ENCODE measurements at regions not wholly inside any gene's neighbourhood (a gene's known extent, or its start where the extent isn't known, plus 50 kb on each side); places are given as distances from the start of the nearest gene placed in this dataset.

DNA sequence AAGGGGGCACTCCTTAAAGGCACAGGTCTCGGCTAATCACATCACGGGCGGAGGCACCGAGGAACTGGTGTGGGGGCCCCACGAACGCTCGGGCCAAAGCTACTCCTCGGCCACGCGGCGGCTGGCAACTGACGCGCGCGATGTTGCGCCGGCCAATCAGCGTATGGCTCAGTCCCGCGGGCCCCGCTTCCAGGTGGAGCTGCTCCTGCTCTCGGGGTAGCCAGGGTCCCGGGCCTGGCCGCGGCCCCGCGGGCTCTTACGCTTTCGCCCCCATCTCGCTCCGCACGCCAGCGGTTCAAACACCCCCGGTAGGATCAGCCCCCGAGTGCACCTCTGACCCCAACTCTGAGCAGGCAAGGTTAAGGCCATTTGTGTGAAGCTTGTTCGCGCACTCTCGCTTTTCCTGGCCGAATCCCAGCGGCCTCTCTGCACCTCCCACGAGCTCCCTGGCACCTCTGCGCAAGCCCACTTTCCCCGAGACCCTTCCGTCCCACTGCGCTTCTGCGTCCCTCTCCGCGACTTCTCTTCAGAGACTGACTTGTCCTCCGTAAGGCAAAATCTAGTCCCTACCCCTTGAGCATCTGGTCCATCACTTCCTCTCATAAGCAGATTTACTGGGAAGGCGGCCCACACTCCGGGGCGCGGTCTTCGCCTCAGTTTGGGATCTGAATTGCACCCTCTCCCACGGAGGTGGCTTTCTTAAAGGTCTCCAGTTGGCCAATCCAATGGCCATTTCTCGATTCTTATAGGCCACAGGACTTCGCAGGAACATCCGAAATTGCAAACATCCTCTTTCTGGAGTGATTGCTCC, 200.9 kb upstream of the TBX20 start:
- TF ChIP-seq, protein P1, sequence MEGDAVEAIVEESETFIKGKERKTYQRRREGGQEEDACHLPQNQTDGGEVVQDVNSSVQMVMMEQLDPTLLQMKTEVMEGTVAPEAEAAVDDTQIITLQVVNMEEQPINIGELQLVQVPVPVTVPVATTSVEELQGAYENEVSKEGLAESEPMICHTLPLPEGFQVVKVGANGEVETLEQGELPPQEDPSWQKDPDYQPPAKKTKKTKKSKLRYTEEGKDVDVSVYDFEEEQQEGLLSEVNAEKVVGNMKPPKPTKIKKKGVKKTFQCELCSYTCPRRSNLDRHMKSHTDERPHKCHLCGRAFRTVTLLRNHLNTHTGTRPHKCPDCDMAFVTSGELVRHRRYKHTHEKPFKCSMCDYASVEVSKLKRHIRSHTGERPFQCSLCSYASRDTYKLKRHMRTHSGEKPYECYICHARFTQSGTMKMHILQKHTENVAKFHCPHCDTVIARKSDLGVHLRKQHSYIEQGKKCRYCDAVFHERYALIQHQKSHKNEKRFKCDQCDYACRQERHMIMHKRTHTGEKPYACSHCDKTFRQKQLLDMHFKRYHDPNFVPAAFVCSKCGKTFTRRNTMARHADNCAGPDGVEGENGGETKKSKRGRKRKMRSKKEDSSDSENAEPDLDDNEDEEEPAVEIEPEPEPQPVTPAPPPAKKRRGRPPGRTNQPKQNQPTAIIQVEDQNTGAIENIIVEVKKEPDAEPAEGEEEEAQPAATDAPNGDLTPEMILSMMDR (IDR thresholded peaks at IDR 0.05), result no peak
- TF ChIP-seq POLR2AphosphoS5 (IDR thresholded peaks at IDR 0.05) (no peak), POLR2A (IDR thresholded peaks at IDR 0.05) (no peak), EP300 (IDR thresholded peaks at IDR 0.05) (no peak)
